22Rv1 (cell line): ENCODE measurements at regions not wholly inside any gene's neighbourhood (a gene's known extent, or its start where the extent isn't known, plus 50 kb on each side); places are given as distances from the start of the nearest gene placed in this dataset.
"Not testable (repeated sequence)": the region's sequence is repeated elsewhere in the genome, so short reads cannot be mapped to it uniquely, and the experiment has no call there.

Experiments
- CTCF ChIP-seq: fragments of 450-650 bp; IDR thresholded peaks from 2 replicates; pipeline ENCODE4 v1.5.1; 2017; ENCODE audit warnings: mild to moderate bottlenecking
- ZFX ChIP-seq: fragments of 450-650 bp; IDR thresholded peaks from 2 replicates; pipeline ENCODE4 v1.6.1; 2017; ENCODE audit warnings: antibody characterized with exemption, borderline replicate concordance

- not testable (repeated sequence) for TF ChIP-seq CTCF, ZFX
These were observed 532.9 kb upstream of the SMIM21 start for GRCh38 chr18:75960356-75960755.
